GM10248 (cell line): ENCODE measurements at regions not wholly inside any gene's neighbourhood (a gene's known extent, or its start where the extent isn't known, plus 50 kb on each side); places are given as distances from the start of the nearest gene placed in this dataset.

Source experiments
- CTCF ChIA-PET: fragments of 300-600 bp; sonication (Branson Sonifier 250); formaldehyde crosslinking; extraction: SDS; loops from one replicate; lab custom pipeline; 2021; ENCODE audit warnings: antibody characterized with exemption; lab: Yijun Ruan, JAX
- POLR2A ChIA-PET: fragments of 350-650 bp; sonication (Branson Sonifier 250); formaldehyde crosslinking; extraction: SDS; loops from one replicate; lab custom pipeline; 2020; ENCODE audit warnings: antibody characterized with exemption; lab: Yijun Ruan, JAX
- DNase-seq: peaks from one replicate; pipeline ENCODE4 v3.0.0; 2012; ENCODE audit errors: extremely low spot score
- CTCF ChIP-seq: IDR thresholded peaks from 2 replicates; pipeline ENCODE4 v1.5.1; 2012; ENCODE audit warnings: mild to moderate bottlenecking, low read depth; ENCODE audit errors: extremely low read depth, missing control alignments, control extremely low read depth

GRCh38 chr10:2972216-2972615 lies 95.1 kb upstream of the PFKP start:
- DNase-seq, result no peak
- TF ChIP-seq CTCF, result no peak
- ChIA-PET CTCF (interaction anchor here (1.3 to 1.5 kb wide), 2 partner anchors 29 to 52 kb away, joined by 3 read pairs; no protein-coding TSS in a partner anchor), POLR2A (no interaction called here)

GRCh38 chr10:2970190-2970823 lies 97.0 kb upstream of the PFKP start:
- ChIA-PET CTCF (no interaction called here), POLR2A (no interaction called here)
- TF ChIP-seq CTCF, result no peak
- DNase-seq, result no peak

- TF ChIP-seq CTCF, result no peak
- POLR2A ChIA-PET, result no interaction called here
- CTCF ChIA-PET, result interaction anchor here (1.5 to 1.8 kb wide), 2 partner anchors 9 to 14 kb away, joined by 4 to 7 read pairs; no protein-coding TSS in a partner anchor
- no peak for DNase-seq
Observed at GRCh38 chr10:2968401-2969058, 98.8 kb upstream of the PFKP start.

GRCh38 chr10:2966134-2966533 lies 101.2 kb upstream of the PFKP start:
- DNase-seq, result no peak
- ChIA-PET CTCF (no interaction called here), POLR2A (no interaction called here)
- no peak for TF ChIP-seq CTCF

- POLR2A ChIA-PET, result no interaction called here
- DNase-seq, result no peak
- no peak for TF ChIP-seq CTCF
Observed at GRCh38 chr10:2964632-2965296, 102.6 kb upstream of the PFKP start.

GRCh38 chr10:2963889-2964631 lies 103.3 kb upstream of the PFKP start:
- DNase-seq, result no peak
- no peak for TF ChIP-seq CTCF
- ChIA-PET POLR2A (no interaction called here), CTCF (no interaction called here)

More at GRCh38 chr10:2964632-2965296, 102.6 kb upstream of the PFKP start:
- CTCF ChIA-PET, result no interaction called here
